HG03558 (cell line): ENCODE measurements at regions not wholly inside any gene's neighbourhood (a gene's known extent, or its start where the extent isn't known, plus 50 kb on each side); places are given as distances from the start of the nearest gene placed in this dataset.

Source experiments
- ATAC-seq: cut with Tn5 transposase; IDR thresholded peaks from one replicate; pipeline ENCODE4 v1.9.1; 2021; ENCODE audit warnings: moderate number of reproducible peaks; ENCODE audit not compliant: unreplicated experiment; ENCODE audit errors: extremely low read depth

- peak; percentile 35 for ATAC-seq
Observed at GRCh38 chr13:23979361-23980159, 82.3 kb upstream of the C1QTNF9B start.

GRCh38 chr13:23980160-23980551 is 82.9 kb upstream of the C1QTNF9B start:
- peak; percentile 66 for ATAC-seq

GRCh38 chr13:23983671-23984070 is 86.4 kb upstream of the C1QTNF9B start:
- no peak for ATAC-seq

- ATAC-seq = no peak
Observed at GRCh38 chr13:23984546-23984945, 87.2 kb upstream of the C1QTNF9B start.

- ATAC-seq = no peak
Observed at GRCh38 chr13:23985060-23985459, 87.8 kb upstream of the C1QTNF9B start.

DNA sequence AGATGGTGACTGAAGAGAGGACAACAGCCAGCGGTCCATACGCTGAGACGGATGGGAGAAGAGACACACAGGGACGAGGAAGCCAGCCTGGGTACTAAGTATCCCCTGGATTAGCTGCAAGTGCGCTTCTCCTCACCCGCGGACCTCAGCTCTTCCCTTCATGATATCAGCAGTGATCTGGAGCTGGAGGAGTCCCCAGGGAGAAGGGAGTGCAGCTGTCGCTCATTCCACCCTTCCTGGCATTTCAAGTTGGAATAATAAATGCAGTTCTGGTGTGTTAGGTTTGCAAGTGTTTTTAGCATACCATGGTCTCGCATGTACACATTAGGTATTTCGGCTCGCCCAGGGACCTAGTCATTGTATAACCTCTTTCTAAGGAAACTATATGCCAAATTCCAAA is 88.5 kb upstream of the C1QTNF9B start:
- no peak for ATAC-seq

- ATAC-seq = no peak
Observed at GRCh38 chr13:23986619-23987018, 89.3 kb upstream of the C1QTNF9B start.

DNA sequence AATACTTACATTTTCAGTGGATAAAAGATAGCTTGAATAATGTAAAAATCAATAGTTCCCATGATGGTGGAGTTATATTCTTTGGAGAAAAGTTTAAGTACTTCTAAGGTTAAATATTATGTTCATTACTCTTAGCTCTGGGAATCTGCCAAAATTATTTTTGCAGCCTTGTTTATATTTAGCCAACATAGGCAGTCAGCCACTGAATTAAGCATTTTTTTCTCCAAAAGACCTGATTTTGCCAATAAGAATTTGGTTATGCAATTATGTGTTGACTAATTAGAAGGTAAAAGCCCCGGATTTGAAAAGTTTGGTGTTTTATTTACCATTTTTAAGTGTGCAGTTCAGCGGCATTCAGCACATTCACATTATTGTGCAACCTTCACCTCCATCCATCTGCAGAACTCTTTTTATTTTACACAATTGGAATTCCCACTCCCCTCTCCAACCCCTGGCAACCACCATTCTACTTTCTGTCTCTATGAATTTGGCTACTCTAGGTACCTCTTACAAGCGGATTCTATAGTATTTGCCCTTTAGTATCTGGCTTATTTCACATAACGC is 90.1 kb upstream of the C1QTNF9B start:
- ATAC-seq = no peak

DNA sequence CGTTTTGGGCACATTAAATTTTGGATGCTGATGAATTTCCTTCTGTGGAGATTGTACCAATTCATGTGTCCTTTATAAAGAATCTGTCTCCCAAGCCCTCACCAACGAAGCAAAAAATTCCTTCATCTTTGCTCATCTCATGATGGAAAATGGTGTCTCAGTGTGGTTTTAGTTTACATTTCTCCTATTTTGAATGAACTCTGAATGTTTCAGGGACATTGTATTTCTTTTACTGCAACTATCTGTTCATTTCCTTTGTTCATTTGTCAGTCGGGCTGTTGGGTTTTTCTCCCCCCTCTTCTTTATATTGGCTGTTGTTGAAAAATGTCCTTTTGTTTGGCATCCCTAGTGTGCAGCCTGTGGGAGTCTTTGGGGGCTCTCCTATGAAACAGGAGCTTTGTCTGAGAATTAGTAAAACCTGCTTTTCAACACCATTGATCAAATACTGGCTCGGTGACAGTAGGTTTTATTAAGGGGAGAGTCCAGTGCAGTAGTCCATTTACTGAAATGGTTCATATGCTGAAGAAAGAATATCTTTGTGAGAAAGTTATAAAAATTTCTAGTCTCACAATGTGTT is 91.3 kb upstream of the C1QTNF9B start:
- ATAC-seq = no peak

GRCh38 chr13:23990455-23990854 is 93.2 kb upstream of the C1QTNF9B start:
- ATAC-seq = no peak

- no peak for ATAC-seq
Observed at GRCh38 chr13:23991119-23991518, 93.8 kb upstream of the C1QTNF9B start.

DNA sequence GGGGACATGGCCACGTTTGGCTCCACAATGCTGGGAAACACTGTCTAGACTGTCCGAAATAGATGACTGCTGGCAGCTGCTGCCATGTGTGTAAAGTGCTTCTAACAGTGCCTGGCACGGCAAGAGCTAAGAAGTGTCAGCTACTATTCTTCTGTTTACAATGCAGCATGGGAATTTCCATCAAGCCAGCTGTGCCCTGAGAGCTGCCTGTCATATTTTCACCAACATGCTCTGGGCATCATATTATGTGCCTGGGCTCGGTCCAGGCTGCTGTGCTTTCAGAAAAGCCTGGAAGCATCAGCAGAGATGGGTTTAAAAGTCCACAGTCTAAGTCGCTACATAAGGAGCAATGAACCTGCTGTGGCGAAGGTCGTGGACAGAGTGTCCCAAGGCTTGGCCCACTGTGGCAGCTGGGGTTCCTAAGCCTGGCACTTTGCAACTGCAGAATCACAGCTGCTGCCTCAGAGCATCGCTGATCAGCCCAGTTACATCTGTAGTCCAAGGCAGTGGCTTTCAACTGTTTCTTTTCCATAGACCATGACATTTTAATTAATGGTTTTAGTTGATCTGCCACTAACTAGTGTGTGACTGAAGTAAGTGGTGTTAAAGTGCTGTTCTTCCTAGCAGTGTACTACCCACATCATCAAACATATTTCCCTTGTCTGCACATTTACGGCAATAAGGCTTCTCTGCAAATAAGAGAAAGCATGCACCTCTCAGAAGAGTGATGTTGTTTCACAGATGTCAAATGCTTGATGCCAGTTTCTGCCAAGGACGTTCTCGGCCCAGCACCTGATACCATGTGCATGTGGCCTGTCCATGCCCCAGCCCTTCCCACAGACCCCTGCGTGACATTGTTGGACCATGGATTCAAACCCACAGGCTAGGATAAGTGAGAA is 95.7 kb upstream of the C1QTNF9B start:
- ATAC-seq = no peak

DNA sequence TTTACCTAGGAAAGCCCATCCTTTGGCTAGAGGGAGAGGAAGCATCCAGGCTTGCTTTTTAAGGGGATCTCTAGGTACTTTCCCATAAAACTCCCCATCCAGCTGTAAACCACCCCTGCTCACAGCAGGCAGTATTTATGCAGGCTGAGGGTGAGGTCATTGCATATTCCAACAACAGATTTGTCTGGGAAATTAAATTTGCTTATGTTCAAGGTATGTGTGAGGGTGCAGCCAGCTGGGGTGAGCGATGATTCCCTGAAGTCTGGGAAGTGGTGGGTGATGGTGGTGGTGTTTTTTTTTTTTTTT is 96.3 kb upstream of the C1QTNF9B start:
- no peak for ATAC-seq

DNA sequence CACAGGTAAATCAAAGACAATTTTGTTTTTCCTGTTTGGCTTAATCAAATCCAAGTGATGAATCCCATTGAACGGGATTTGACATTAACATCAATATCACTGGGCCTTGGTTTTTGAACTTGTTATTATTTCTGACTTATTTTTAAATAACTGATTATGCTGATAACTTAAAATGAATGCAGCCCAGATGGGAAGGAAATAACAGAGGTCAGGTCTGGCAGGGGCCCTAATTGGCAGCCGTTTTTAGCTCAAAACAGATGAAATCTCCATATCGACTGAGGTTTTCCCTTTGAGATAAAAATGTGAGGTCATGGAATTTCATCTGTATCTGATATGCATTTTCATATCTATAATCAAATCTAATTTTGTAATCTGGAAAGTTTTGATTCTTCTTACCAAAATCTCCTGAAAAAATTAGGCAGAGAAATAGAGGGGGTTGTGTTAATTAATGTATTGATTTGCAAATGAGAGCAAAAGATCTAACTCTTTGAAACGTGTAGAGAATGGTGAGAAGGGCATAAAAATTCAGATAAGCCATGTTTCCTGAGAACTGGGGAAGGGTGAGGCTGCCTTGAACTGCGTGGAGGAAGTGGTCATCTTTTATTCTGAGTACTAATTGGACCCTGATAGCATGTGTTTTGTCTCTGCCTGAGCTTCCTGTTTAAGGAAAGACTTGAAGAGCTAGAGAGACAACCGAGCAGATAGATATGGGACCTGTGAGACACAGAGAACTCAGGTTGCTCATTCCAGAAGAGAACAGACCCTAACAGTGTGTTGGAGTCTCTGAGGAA is 98.2 kb upstream of the C1QTNF9B start:
- no peak for ATAC-seq

DNA sequence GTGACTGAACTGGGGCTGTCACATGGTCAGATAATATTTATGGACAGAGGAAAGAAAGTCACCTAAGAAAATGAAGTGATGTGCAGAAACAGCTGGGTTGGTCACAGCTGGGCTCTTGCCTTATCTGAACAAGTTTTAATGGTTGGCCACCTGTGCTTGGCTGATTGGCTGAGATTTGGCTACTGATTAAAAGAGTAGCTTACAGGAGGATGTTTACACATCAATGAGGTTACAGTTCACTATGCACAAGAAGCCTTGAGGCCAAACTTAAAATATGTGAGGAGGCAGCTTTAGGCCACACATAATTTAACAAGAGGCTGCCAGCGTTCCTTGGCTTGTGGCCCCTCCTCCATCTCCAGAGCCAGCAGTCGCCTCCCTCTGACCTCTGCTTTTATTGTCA is 99.2 kb upstream of the C1QTNF9B start:
- no peak for ATAC-seq

GRCh38 chr13:23999424-23999823 is 102.1 kb upstream of the C1QTNF9B start:
- ATAC-seq = no peak

DNA sequence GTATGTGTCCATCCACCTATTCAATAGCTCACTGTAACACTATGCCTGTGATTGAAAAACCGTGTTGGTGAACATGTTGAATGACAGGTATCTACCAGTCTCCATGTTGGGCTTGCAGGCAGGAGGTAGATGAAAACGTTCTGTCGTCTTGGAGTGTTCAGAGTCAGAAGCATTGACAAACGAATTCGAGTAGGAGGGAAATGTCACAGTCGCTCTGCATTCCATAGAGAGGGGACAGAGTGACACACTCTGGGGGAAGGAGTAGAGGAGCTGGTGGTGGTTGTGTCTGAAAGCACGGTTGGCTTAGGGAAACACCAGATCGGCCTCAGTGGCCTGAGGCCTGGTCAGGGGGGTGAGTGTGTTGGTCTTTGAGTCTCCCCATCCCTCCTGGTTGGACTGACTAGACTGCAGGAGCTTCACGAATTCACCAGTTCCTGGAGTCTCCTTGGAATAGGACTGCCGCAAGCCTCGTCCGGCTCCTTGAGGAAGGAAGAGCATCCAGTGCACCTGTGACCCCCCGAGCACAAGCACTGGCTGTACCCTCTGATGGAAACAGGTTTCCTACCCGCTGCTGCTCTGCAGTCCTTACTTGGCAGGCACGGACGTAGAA is 105.0 kb upstream of the C1QTNF9B start:
- ATAC-seq = no peak

GRCh38 chr13:24004142-24004899 is 107.0 kb upstream of the C1QTNF9B start:
- ATAC-seq = no peak

DNA sequence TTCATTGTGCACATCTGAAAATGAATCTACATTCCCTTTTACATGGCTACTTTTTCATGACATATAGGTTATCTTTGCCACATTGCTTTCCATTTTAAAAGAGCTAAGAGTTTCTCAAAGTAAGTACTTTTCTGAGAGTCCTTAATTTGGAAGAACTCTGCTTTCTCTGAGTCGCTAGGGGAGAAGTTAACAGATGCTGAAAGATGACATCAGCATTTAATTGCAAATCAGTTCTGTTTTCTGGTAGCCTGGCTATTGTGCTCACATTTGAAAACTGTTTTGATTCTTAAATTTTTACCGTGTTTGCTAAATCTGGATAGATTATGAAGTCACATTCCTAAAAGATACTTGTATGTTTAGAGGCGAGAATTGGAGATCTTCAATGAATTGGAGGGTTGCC is 107.7 kb upstream of the C1QTNF9B start:
- no peak for ATAC-seq
